ENCODE measurements at regions not wholly inside any gene's neighbourhood (a gene's known extent, or its start where the extent isn't known, plus 50 kb on each side); places are given as distances from the start of the nearest gene placed in this dataset.

GRCh38 chr13:79716191-79716590 is 235.2 kb downstream of the NDFIP2 start:
- TF ChIP-seq CTCF (optimal IDR thresholded peaks at IDR 0.05 in 1 of 3, IDR thresholded peaks at IDR 0.05 in 1 of 3, conservative IDR thresholded peaks at IDR 0.05 in 1 of 3; ENCODE audit: extremely low read depth in 1 of 3, insufficient read depth in 2 of 3, low read length in 3 of 3) (no peak), EZH2 (IDR thresholded peaks at IDR 0.05; ENCODE audit: low read length) (no peak)

All from keratinocyte (primary cell).